ENCODE measurements at regions not wholly inside any gene's neighbourhood (a gene's known extent, or its start where the extent isn't known, plus 50 kb on each side); places are given as distances from the start of the nearest gene placed in this dataset.
A peak's percentile ranks its signal among the peaks of the same experiment; 100 is the strongest.

DNA sequence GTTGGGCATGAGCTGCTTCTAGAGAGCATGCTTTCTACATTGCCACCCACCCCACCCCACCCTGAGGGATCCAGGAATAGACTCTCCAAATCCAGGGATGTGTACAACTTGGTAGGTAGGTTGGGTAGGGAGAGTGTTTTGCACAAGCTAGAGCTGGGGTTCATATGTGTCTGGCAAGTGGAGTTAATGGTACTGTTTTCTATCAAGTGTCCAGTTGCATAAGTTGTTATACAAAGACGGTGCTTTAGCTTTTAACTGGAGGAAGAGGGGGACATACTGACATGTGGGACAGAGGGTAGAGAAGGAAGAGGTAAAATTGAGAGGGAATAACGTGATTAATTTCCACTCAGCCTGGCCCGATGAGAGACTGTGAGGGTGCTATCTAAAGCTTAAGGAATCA is 51.0 kb upstream of the TNC start:
- intact Hi-C loops (cut with micrococcal nuclease), result no loop called here
- no peak overlapping the region for H3K27ac Mint-ChIP-seq
- H3K36me3 Mint-ChIP-seq (ENCODE audit: low read depth), result no peaks in the 10 kb centered on the region
- DNase-seq (ENCODE audit: low spot score), result no peak
- H3K27me3 Mint-ChIP-seq (ENCODE audit: low read depth), result peaks cover 8% of the 10 kb centered on the region
- no peaks in the 10 kb centered on the region for H3K9me3 Mint-ChIP-seq
- no peaks in the 10 kb centered on the region for H3K4me1 Mint-ChIP-seq (ENCODE audit: low read depth)
- H3K4me3 Mint-ChIP-seq (ENCODE audit: low read depth), result no peak overlapping the region

DNA sequence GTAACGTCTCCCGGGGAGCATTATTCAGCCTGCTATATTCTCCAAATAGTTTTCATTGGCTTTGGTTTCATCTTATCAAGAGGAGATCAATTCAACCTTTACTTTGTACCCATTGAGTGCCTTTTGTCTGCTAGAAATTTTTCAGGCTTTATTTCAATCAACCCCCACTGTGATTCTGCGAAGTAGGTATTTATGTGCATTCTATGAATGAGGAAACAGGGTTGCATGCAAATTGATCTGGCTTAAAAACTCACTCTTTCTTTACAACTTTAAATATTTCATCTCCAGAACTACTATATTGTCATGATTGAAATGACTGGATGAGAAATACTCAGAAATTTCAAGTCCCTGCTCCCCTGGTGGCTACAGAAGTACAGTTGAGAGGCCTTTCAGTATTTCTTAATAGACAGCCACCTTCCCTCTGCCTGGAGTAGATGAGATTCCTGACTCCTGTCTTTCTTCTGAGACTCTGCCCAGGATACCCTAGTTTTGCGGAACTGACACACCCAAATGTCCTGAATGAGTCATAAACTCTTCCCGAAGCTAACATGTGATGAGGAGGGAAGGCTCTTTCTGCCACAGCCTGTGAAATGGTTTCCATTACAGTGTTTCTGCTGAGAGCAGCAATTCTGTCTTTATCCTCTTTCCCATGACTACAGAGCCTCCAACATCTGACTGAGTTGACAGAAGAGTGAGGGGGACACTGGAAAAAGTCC is 52.6 kb upstream of the TNC start:
- Mint-ChIP-seq H3K36me3 (ENCODE audit: low read depth) (no peaks in the 10 kb centered on the region), H3K4me1 (ENCODE audit: low read depth) (no peaks in the 10 kb centered on the region), H3K27ac (no peak overlapping the region), H3K9me3 (no peaks in the 10 kb centered on the region), H3K27me3 (ENCODE audit: low read depth) (peaks cover 8% of the 10 kb centered on the region), H3K4me3 (ENCODE audit: low read depth) (no peak overlapping the region)
- intact Hi-C loops (cut with micrococcal nuclease), result no loop called here
- no peak for DNase-seq (ENCODE audit: low spot score)

DNA sequence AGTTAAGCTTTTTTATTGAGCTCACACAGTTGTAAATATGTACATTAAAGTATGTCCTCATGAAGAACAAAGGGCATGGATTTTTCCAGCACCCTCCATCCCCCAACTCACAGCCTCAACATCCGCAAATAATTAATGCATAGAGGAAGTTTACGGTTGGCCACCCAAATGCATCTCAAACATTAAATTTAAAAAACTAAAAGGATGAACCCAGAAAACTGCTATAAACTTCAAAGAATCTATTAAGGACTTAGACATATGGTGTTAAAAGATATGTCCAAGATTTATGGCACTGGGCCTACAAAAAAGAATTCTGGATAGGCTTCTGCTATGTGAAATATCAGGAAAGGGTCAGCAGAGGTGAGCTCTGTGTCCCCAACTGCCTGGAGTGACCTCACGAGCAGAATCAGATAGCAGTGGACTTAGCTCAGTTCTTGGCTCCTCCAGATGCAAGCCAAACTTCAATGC is 54.0 kb upstream of the TNC start:
- Mint-ChIP-seq H3K27me3 (ENCODE audit: low read depth) (peaks cover 8% of the 10 kb centered on the region), H3K27ac (no peak overlapping the region), H3K4me1 (ENCODE audit: low read depth) (no peaks in the 10 kb centered on the region), H3K9me3 (no peaks in the 10 kb centered on the region), H3K4me3 (ENCODE audit: low read depth) (no peak overlapping the region), H3K36me3 (ENCODE audit: low read depth) (no peaks in the 10 kb centered on the region)
- no peak for DNase-seq (ENCODE audit: low spot score)
- intact Hi-C loops (cut with micrococcal nuclease), result no loop called here

DNA sequence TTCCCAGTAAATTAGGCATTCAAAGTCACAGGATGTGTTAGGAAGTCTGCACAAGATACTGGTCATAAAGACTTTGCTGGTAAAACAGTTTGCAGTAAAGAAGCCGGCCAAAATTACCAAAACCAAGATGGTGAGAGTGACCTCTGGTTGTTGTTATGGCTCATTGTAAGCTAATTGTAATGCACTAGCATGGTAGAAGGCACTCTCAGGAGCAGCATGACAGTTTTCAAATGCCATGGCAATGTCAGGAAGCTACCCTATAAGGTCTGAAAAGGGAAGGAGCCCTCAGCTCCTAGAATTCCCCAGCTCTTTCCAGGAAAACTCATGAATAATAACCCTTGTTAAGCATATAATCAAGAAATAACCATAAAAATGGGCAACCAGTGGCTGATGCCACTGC is 64.3 kb upstream of the TNC start:
- DNase-seq (ENCODE audit: low spot score), result no peak
- intact Hi-C loops (cut with micrococcal nuclease), result no loop called here
- peaks cover 11% of the 10 kb centered on the region for H3K27me3 Mint-ChIP-seq (ENCODE audit: low read depth)
- no peak overlapping the region for H3K27ac Mint-ChIP-seq
- no peak overlapping the region for H3K4me3 Mint-ChIP-seq (ENCODE audit: low read depth)
- H3K9me3 Mint-ChIP-seq, result no peaks in the 10 kb centered on the region
- H3K36me3 Mint-ChIP-seq (ENCODE audit: low read depth), result no peaks in the 10 kb centered on the region
- no peaks in the 10 kb centered on the region for H3K4me1 Mint-ChIP-seq (ENCODE audit: low read depth)

DNA sequence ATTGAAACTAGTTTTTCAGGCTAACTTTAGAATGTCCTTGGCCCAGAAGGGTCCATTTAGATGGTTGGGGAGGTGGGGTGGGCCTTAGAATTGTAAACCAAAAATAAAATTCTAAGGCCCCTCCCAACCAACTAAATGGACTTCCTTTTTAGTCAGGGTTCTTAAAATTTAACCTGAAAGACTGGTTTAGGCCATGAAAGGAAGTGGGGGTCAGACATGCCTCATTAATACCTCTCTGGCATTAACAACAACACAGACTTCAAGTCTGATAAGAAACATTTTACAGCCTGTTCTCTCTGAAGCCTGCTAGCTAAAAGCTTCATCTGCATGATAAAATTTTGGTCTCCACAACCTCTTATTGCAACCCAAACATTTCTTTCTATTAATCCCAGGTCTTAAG is 65.5 kb upstream of the TNC start:
- no peak overlapping the region for H3K27ac Mint-ChIP-seq
- intact Hi-C loops (cut with micrococcal nuclease), result no loop called here
- no peaks in the 10 kb centered on the region for H3K9me3 Mint-ChIP-seq
- H3K36me3 Mint-ChIP-seq (ENCODE audit: low read depth), result no peaks in the 10 kb centered on the region
- no peaks in the 10 kb centered on the region for H3K4me1 Mint-ChIP-seq (ENCODE audit: low read depth)
- no peak for DNase-seq (ENCODE audit: low spot score)
- H3K27me3 Mint-ChIP-seq (ENCODE audit: low read depth), result peaks cover 11% of the 10 kb centered on the region
- no peak overlapping the region for H3K4me3 Mint-ChIP-seq (ENCODE audit: low read depth)

DNA sequence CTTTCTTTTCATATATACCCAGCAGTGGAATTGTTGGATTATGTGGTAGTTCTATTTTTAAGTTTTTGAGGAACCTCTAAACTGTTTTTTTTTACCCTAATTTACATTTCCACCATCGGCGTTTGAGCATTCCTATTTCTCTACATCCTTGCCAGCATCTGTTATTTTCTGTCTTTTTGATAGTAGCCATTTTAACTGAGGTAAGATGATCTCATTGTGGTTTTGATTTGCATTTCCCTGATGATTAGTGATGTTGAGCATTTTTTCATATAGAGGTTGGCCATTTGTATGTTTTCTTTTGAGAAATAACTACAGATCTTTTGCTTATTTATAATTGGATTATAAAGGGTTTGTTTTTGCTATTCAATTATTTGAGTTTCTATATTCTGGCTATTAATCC is 71.7 kb upstream of the TNC start:
- Mint-ChIP-seq H3K9me3 (peaks cover 4% of the 10 kb centered on the region), H3K27ac (no peak overlapping the region), H3K4me1 (ENCODE audit: low read depth) (peaks cover 2% of the 10 kb centered on the region), H3K4me3 (ENCODE audit: low read depth) (no peak overlapping the region), H3K27me3 (ENCODE audit: low read depth) (peaks cover 21% of the 10 kb centered on the region), H3K36me3 (ENCODE audit: low read depth) (no peaks in the 10 kb centered on the region)
- intact Hi-C loops (cut with micrococcal nuclease), result no loop called here
- DNase-seq (ENCODE audit: low spot score), result no peak

DNA sequence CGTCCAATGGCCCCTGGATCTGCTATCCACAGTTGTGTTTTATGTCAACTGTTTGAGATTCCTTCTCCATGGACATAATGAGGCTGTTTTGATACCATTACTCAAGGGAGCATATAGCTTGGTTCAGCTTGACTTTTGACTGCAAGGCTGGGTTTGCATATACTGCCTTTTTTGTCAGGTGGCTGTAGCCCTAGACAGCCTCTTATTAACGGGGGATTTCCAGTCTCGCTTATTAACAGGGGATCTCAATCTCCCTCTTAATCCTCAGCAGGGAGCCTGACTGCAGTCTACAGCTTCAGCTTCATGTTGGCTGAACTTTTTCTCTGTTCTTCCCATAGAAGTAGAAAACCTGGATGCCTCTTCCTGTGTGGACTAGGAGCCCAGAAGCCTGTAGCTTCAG is 73.7 kb upstream of the TNC start:
- Mint-ChIP-seq H3K27ac (no peak overlapping the region), H3K9me3 (peaks cover 4% of the 10 kb centered on the region), H3K4me3 (ENCODE audit: low read depth) (no peak overlapping the region), H3K36me3 (ENCODE audit: low read depth) (no peaks in the 10 kb centered on the region), H3K27me3 (ENCODE audit: low read depth) (peaks cover 22% of the 10 kb centered on the region), H3K4me1 (ENCODE audit: low read depth) (peaks cover 2% of the 10 kb centered on the region)
- intact Hi-C loops (cut with micrococcal nuclease), result no loop called here
- DNase-seq (ENCODE audit: low spot score), result no peak

DNA sequence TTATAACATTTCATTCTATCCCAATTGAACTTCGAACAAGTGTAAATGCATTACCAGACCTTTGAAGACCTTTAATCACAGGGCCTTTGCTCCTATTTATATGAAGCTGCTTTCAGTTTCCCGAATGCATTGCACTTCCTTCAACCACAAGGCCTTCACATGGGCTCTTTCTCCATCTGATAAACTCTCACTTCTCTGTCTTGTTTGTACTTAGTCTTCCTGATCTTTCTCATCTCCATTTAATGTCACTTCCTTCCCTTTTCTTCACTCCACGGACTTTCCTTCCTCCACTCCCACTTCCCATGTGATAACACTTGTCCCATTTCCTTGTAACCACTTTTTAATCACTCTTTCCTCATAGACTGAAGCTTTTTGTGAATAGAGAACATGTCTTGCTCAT is 74.3 kb upstream of the TNC start:
- peaks cover 4% of the 10 kb centered on the region for H3K9me3 Mint-ChIP-seq
- no peaks in the 10 kb centered on the region for H3K36me3 Mint-ChIP-seq (ENCODE audit: low read depth)
- no peak overlapping the region for H3K27ac Mint-ChIP-seq
- no peak overlapping the region for H3K4me3 Mint-ChIP-seq (ENCODE audit: low read depth)
- DNase-seq (ENCODE audit: low spot score), result no peak
- H3K27me3 Mint-ChIP-seq (ENCODE audit: low read depth), result peaks cover 22% of the 10 kb centered on the region
- intact Hi-C loops (cut with micrococcal nuclease), result no loop called here
- peaks cover 2% of the 10 kb centered on the region for H3K4me1 Mint-ChIP-seq (ENCODE audit: low read depth)

DNA sequence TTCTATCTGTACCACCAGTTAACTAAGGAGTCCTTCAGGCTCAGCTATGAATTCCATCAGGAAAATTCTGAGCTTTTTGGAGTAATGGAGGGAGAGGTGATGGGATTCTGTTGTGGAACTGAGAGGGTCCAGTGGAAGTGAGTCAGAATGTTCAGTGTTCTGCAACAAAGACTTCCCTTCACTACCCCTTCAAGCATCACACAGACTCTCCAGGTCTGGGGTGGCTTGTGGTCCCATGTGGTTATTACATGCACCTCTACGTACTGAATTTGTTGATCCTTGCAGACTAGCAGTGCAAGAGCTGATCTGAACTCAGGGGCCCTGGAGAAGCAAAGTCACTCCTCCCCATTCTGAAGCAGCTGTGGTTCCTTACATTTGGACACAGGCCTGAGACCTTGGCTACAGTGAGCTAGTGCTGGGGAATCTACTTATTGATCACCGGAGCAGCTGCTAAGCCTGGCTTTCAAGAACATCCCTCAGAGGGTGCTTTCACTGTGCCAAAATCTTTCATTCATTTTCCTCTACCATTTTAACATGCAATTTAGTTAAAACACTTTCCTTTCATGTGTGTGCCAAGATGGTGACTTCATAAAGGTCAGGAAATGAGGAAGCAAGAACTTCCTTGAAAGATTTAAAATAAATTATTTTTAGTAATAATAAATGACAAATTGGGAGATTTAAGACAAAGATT is 75.0 kb upstream of the TNC start:
- peaks cover 2% of the 10 kb centered on the region for H3K4me1 Mint-ChIP-seq (ENCODE audit: low read depth)
- peaks cover 22% of the 10 kb centered on the region for H3K27me3 Mint-ChIP-seq (ENCODE audit: low read depth)
- intact Hi-C loops (cut with micrococcal nuclease), result no loop called here
- no peak overlapping the region for H3K4me3 Mint-ChIP-seq (ENCODE audit: low read depth)
- DNase-seq (ENCODE audit: low spot score), result no peak
- H3K9me3 Mint-ChIP-seq, result peaks cover 4% of the 10 kb centered on the region
- no peaks in the 10 kb centered on the region for H3K36me3 Mint-ChIP-seq (ENCODE audit: low read depth)
- H3K27ac Mint-ChIP-seq, result no peak overlapping the region

DNA sequence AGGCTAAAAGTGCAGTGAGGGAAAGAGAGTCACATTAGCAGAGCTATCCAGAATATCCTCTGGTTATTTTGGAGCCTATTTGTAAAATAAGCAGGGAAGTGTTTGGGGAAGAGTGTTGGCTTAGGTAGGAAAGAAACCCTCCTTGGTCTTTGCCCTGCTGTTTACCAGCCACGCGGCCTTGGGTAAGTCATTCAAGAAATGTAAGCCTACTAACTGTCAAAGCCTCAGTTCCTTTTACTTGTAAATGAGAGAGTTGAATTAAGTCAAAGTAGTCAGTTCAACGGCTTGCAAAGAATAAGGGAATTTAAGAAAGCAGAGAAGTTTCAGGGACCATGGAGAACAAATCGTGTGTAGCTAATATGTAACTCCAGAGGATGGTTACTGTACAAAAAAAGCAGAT is 75.8 kb upstream of the TNC start:
- Mint-ChIP-seq H3K27ac (peak overlapping the region; percentile 30), H3K36me3 (ENCODE audit: low read depth) (no peaks in the 10 kb centered on the region), H3K4me3 (ENCODE audit: low read depth) (no peak overlapping the region), H3K9me3 (peaks cover 4% of the 10 kb centered on the region), H3K4me1 (ENCODE audit: low read depth) (peaks cover 2% of the 10 kb centered on the region), H3K27me3 (ENCODE audit: low read depth) (peaks cover 22% of the 10 kb centered on the region)
- DNase-seq (ENCODE audit: low spot score), result no peak
- intact Hi-C loops (cut with micrococcal nuclease), result no loop called here

DNA sequence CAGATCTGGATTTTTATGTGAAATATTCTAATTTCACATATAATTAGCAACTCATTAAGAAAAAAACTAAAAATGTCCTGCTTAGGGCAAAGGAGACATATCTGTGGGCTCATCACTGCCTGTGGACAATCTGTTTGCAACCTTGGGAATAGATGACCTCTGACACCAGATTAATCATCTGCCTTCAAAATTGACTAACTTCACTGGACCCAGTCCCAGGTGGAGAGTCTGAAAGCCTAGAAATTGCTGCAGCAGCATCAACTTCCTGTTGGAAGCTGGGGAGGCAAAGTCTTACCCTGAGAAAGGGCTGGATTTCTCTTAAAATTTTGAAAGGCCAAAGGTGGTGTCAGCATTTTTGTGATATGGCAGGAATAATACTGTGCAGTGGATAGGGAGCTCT is 76.3 kb upstream of the TNC start:
- Mint-ChIP-seq H3K27ac (no peak overlapping the region), H3K4me1 (ENCODE audit: low read depth) (peaks cover 2% of the 10 kb centered on the region), H3K27me3 (ENCODE audit: low read depth) (peaks cover 25% of the 10 kb centered on the region), H3K9me3 (peaks cover 4% of the 10 kb centered on the region), H3K4me3 (ENCODE audit: low read depth) (no peak overlapping the region), H3K36me3 (ENCODE audit: low read depth) (no peaks in the 10 kb centered on the region)
- intact Hi-C loops (cut with micrococcal nuclease), result no loop called here
- no peak for DNase-seq (ENCODE audit: low spot score)

DNA sequence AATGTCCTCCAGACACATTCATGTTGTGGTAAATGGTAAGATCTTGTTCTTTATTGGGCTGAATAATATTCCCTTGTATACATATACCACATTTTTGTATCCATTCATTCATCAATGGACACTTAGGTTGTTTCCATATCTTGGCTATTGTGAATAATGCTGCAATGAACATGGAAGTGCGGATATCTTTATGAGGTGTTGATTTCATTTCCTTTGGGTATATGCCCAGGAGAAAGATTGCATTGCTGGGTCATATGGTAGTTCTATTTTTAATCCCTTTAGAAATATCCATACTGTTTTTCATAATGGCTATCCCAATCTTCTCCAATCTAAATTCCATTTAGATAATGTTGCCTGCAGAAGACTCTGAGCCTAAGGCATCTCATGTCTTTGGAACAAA is 78.0 kb upstream of the TNC start:
- no peaks in the 10 kb centered on the region for H3K36me3 Mint-ChIP-seq (ENCODE audit: low read depth)
- no peak overlapping the region for H3K27ac Mint-ChIP-seq
- intact Hi-C loops (cut with micrococcal nuclease), result no loop called here
- no peak for DNase-seq (ENCODE audit: low spot score)
- H3K27me3 Mint-ChIP-seq (ENCODE audit: low read depth), result peaks cover 36% of the 10 kb centered on the region
- peaks cover 2% of the 10 kb centered on the region for H3K4me1 Mint-ChIP-seq (ENCODE audit: low read depth)
- H3K9me3 Mint-ChIP-seq, result no peaks in the 10 kb centered on the region
- H3K4me3 Mint-ChIP-seq (ENCODE audit: low read depth), result no peak overlapping the region

DNA sequence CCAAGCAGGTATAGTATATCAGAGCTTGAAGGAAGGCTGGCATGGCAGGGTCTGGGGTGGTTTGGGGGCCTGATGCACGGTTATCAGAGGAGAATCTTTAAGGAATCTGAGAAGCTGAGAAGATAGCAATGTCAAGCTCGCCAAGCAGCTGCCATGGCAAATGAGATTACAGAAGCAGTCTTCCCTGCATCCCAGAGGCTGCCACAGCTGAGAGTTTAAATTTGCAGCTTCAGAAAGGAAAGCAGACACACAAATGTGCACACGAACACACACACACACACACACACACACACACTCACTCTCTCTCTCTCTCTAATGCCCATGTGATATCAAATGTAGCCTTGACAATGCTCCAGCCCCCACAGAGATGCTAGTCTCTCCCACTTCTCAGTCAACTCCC is 79.0 kb upstream of the TNC start:
- peaks cover 39% of the 10 kb centered on the region for H3K27me3 Mint-ChIP-seq (ENCODE audit: low read depth)
- H3K27ac Mint-ChIP-seq, result no peak overlapping the region
- H3K4me1 Mint-ChIP-seq (ENCODE audit: low read depth), result peaks cover 2% of the 10 kb centered on the region
- DNase-seq (ENCODE audit: low spot score), result no peak
- no peaks in the 10 kb centered on the region for H3K9me3 Mint-ChIP-seq
- intact Hi-C loops (cut with micrococcal nuclease), result no loop called here
- H3K36me3 Mint-ChIP-seq (ENCODE audit: low read depth), result no peaks in the 10 kb centered on the region
- no peak overlapping the region for H3K4me3 Mint-ChIP-seq (ENCODE audit: low read depth)

All from activated T-helper 2 cell treated with anti-CD3 and anti-CD28 coated beads, Interferon-gamma antibody, Interleukin-2, Interleukin-4, amounts not matched to agents 10 μg/mL and 5 μg/mL and 100 μg/mL, durations not matched to agents 14 hours and 24 hours and 36 hours (primary cell).